ENCODE measurements at regions not wholly inside any gene's neighbourhood (a gene's known extent, or its start where the extent isn't known, plus 50 kb on each side); places are given as distances from the start of the nearest gene placed in this dataset.
"Not testable (repeated sequence)": the region's sequence is repeated elsewhere in the genome, so short reads cannot be mapped to it uniquely, and the experiment has no call there.

DNA sequence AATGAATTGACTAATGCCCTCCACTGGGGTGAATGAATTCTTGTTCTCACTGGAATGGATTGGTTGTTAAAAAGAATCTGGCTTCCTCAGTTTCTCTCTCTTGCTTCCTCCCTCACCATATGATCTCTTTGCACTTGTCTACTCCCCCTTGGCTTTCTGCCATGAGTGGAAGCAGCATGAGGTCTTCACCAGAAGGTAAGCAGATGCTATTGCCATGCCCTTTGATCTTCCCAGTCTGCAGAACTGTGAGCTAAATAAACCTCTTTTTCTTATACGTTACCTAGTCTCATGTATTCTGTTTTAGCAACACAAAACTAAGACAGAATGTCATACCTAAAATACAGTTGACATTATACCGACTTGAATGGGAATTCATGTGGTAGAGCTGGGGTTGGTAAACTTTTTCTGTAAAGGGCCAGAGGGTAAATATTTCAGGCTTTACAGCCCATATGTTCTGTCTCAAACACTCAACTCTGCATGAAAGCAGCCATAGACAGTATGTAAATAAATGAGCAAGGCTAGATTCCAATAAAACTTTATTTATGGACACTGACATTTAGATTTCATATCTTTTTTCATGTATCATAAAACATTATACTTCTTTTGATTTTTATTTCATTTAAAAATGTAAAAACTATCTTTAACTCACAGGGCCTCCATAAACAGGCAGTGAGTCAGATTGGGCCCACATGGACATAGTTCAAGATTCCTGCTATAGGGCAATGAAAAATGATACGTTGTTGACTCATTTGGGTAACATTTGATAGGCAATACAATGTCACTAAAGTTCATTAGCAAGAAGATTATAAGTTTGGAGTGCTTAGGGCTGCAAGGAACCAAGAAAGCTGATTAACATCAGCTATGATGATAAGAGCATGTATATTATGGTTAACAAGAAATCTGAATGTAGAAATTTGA lies 79.4 kb upstream of the TLE4 start:
- Histone ChIP-seq H3K9me3 (no peaks in the 10 kb centered on the region), H3K36me3 (no peaks in the 10 kb centered on the region), H3K4me1 (peaks cover 0 to 13% (median 4%) of the 10 kb centered on the region in 4 donors), H3K4me3 (no peak overlapping the region), H3K27me3 (no peaks in the 10 kb centered on the region), H3K27ac (no peak overlapping the region)
- in situ Hi-C loops (cut with MboI; ENCODE audit: low pct_ligation_motif_present in 1 of 4, low pct_unique_long_range_greater_than_20kb in 1 of 4, low sequenced_read_pairs in 3 of 4): no loop called here
- WGBS, 2 donors (ENCODE audit: low coverage in 1 of 2): 46 to 59% methylated on average over 2 to 3 of the region's 3 CpGs
- TF ChIP-seq, protein P1, sequence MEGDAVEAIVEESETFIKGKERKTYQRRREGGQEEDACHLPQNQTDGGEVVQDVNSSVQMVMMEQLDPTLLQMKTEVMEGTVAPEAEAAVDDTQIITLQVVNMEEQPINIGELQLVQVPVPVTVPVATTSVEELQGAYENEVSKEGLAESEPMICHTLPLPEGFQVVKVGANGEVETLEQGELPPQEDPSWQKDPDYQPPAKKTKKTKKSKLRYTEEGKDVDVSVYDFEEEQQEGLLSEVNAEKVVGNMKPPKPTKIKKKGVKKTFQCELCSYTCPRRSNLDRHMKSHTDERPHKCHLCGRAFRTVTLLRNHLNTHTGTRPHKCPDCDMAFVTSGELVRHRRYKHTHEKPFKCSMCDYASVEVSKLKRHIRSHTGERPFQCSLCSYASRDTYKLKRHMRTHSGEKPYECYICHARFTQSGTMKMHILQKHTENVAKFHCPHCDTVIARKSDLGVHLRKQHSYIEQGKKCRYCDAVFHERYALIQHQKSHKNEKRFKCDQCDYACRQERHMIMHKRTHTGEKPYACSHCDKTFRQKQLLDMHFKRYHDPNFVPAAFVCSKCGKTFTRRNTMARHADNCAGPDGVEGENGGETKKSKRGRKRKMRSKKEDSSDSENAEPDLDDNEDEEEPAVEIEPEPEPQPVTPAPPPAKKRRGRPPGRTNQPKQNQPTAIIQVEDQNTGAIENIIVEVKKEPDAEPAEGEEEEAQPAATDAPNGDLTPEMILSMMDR (IDR thresholded peaks at IDR 0.05): no peak
- TF ChIP-seq POLR2A (IDR thresholded peaks at IDR 0.05) (no peak), POLR2AphosphoS5 (IDR thresholded peaks at IDR 0.05) (no peak), EP300 (IDR thresholded peaks at IDR 0.05; ENCODE audit: low read depth) (no peak)
- intact Hi-C loops (cut with DNase I; ENCODE audit: low total_unique reads): no loop called here
- no peak for DNase-seq

DNA sequence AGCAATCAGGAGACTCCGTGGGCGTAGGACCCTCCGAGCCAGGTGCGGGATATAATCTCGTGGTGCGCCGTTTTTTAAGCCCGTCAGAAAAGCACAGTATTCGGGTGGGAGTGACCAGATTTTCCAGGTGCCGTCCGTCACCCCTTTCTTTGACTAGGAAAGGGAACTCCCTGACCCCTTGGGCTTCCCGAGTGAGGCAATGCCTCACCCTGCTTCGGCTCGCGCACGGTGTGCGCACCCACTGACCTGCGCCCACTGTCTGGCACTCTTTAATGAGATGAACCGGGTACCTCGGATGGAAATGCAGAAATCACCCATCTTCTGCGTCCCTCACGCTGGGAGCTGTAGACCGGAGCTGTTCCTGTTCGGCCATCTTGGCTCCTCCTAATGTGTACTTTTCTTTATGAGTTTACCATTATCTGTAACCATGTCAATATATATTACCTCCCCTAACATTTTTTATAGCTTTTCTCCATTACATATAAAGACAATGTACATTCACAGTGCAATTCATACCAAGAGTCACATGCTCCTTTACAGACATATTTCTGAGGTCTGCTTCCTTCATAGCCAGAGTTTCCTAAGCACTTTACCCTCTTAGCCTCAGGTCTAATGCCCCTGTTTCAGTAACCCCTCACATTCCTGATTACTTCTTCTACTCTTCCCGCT lies 71.4 kb upstream of the TLE4 start:
- H3K4me3 ChIP-seq; H3K4me1 ChIP-seq; H3K27ac ChIP-seq; intact Hi-C loops (cut with DNase I; ENCODE audit: low total_unique reads); H3K9me3 ChIP-seq; in situ Hi-C loops (cut with MboI; ENCODE audit: low pct_ligation_motif_present in 1 of 4, low pct_unique_long_range_greater_than_20kb in 1 of 4, low sequenced_read_pairs in 3 of 4); H3K36me3 ChIP-seq; DNase-seq; H3K27me3 ChIP-seq: not testable (repeated sequence)
- 60 to 91% methylated on average over 2 to 25 of the region's 25 CpGs for WGBS, 2 donors (ENCODE audit: low coverage in 1 of 2)

DNA sequence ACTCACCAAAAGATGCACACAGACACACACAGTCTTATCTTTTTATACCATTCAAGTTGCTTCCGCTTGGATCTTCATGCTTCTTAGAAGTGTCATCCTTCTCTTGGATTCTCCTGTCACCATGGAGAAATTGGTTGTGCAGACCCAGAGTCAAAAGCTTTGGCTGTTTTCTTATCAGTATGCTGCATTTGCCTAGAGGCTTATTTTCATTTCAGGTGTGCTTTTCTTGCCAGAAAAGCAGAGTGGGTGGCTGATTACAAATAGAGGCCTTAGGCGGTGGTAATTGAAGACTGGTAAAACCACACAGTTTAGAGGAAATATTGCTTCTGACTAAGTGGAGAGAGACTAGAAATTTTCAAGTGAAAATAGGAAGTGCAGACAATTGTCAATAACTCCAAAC lies 70.2 kb upstream of the TLE4 start:
- no peak for DNase-seq
- Histone ChIP-seq H3K9me3 (no peaks in the 10 kb centered on the region), H3K27ac (no peak overlapping the region), H3K4me1 (no peaks in the 10 kb centered on the region), H3K27me3 (no peaks in the 10 kb centered on the region), H3K36me3 (no peaks in the 10 kb centered on the region), H3K4me3 (no peak overlapping the region)
- WGBS, 2 donors (ENCODE audit: low coverage in 1 of 2): 78 to 82% methylated on average over 2 of the region's 2 CpGs
- in situ Hi-C loops (cut with MboI; ENCODE audit: low pct_ligation_motif_present in 1 of 4, low pct_unique_long_range_greater_than_20kb in 1 of 4, low sequenced_read_pairs in 3 of 4) (no loop called here), intact Hi-C loops (cut with DNase I; ENCODE audit: low total_unique reads) (no loop called here)
- TF ChIP-seq POLR2A (IDR thresholded peaks at IDR 0.05) (no peak), EP300 (IDR thresholded peaks at IDR 0.05; ENCODE audit: low read depth) (no peak)

DNA sequence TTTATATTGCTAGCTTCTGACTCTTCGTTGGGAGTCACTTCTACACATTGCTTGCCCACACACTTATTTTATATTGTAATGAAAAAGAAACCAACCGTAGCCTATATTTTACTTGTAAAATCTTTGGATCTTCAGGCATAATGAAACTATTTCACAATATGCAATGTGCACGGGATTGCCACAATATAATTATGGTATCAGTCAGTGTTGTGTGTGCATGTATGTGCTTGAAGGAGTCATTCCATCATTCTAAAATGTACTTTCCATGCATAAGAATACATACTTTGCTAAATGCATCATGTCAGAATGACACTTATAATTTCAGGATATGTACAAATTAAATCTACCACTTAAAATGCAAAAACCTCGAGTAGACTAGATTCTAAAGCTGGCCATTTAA lies 64.0 kb upstream of the TLE4 start:
- Histone ChIP-seq H3K9me3 (no peaks in the 10 kb centered on the region), H3K27ac (no peak overlapping the region), H3K27me3 (no peaks in the 10 kb centered on the region), H3K4me1 (no peaks in the 10 kb centered on the region), H3K36me3 (no peaks in the 10 kb centered on the region), H3K4me3 (no peak overlapping the region)
- DNase-seq: no peak
- TF ChIP-seq POLR2AphosphoS5 (IDR thresholded peaks at IDR 0.05) (no peak), POLR2A (IDR thresholded peaks at IDR 0.05) (no peak), EP300 (IDR thresholded peaks at IDR 0.05; ENCODE audit: low read depth) (no peak)
- TF ChIP-seq, protein P1 (IDR thresholded peaks at IDR 0.05): no peak
- WGBS, 2 donors (ENCODE audit: low coverage in 1 of 2): 75% methylated on average over 4 of the region's 4 CpGs
- intact Hi-C loops (cut with DNase I; ENCODE audit: low total_unique reads) (loop anchor here (5.0 kb wide), 1 partner anchor 240 kb away; no protein-coding TSS in a partner anchor), in situ Hi-C loops (cut with MboI; ENCODE audit: low pct_ligation_motif_present in 1 of 4, low pct_unique_long_range_greater_than_20kb in 1 of 4, low sequenced_read_pairs in 3 of 4) (no loop called here)

DNA sequence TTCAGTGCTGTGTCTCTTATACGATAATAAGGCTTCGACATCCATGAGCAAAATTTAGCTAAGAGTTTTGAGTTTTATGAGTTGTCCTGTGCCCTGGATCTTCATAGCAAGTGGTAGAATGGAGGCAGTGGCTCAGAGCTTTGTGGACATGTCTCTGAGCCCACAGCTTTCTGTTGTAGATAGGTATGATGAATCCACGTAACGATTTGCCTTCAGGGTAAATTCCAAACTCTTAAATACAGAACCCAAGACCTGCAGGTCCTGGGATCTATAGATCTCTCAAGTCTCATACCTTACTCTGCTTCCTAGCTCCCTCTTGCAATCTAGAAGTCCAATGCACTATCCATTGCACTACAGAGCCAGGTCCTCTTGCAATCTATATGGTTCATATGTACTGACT lies 59.5 kb upstream of the TLE4 start:
- Histone ChIP-seq H3K36me3 (no peaks in the 10 kb centered on the region), H3K27me3 (no peaks in the 10 kb centered on the region), H3K4me3 (no peak overlapping the region), H3K9me3 (no peaks in the 10 kb centered on the region), H3K27ac (no peak overlapping the region), H3K4me1 (no peaks in the 10 kb centered on the region)
- in situ Hi-C loops (cut with MboI; ENCODE audit: low pct_ligation_motif_present in 1 of 4, low pct_unique_long_range_greater_than_20kb in 1 of 4, low sequenced_read_pairs in 3 of 4) (no loop called here), intact Hi-C loops (cut with DNase I; ENCODE audit: low total_unique reads) (no loop called here)
- WGBS, 2 donors (ENCODE audit: low coverage in 1 of 2): 72 to 73% methylated on average over 3 to 4 of the region's 4 CpGs
- TF ChIP-seq EP300 (IDR thresholded peaks at IDR 0.05; ENCODE audit: low read depth) (no peak), POLR2AphosphoS5 (IDR thresholded peaks at IDR 0.05) (no peak), POLR2A (IDR thresholded peaks at IDR 0.05) (no peak)
- TF ChIP-seq, protein P1 (IDR thresholded peaks at IDR 0.05): no peak
- DNase-seq: no peak

All from transverse colon (tissue), 4 donors.